Endothelial cell of umbilical vein (primary cell): ENCODE measurements at regions not wholly inside any gene's neighbourhood (a gene's known extent, or its start where the extent isn't known, plus 50 kb on each side); places are given as distances from the start of the nearest gene placed in this dataset.

Experiments
- BruUV-seq: library from RNA; stranded (reverse); fragments of 400-500 nt; replicated peaks from 2 replicates; lab custom pipeline; 2021; lab: Mats Ljungman, UMichigan
- CTCF ChIA-PET: fragments of 300-600, 350-600 bp; sonication (Branson Sonifier 250); formaldehyde crosslinking; loops from one replicate; lab custom pipeline; 2021; ENCODE audit warnings: antibody characterized with exemption, inconsistent platforms; lab: Charles Lee
- POLR2A ChIA-PET: fragments of 300-600, 350-600 bp; sonication (Branson Sonifier 250); formaldehyde crosslinking; loops from one replicate; lab custom pipeline; 2021; ENCODE audit warnings: antibody characterized with exemption, inconsistent platforms; lab: Charles Lee
- DNase-seq: peaks from one replicate; pipeline ENCODE4 v3.0.0-alpha.2; 2011; ENCODE audit warnings: low read depth, low spot score
- FAIRE-seq: peaks from 2 replicates; lab custom pipeline; 2011; peaks lifted over from hg19 to GRCh38; lab: Jason Lieb, UNC
- H2AFZ ChIP-seq: 2 replicates; pipeline ENCODE4 v1.6.0; 2012; ENCODE audit warnings: low read depth, low read length, control low read depth, inconsistent platforms
- H3K27ac ChIP-seq: 2 replicates; pipeline ENCODE4 v1.5.1; 2011; ENCODE audit warnings: low read depth, mild to moderate bottlenecking, control low read depth, low read length, moderate library complexity; ENCODE audit not compliant: insufficient read depth
- H3K27me3 ChIP-seq, 2 experiments: 2 replicates each; pipeline versions ENCODE4 v1.6.0 to v1.6.1; 2011; ENCODE audit warnings: low read length in 2 of 2, mixed read lengths in 1 of 2; ENCODE audit not compliant: control insufficient read depth in 2 of 2, insufficient read depth in 2 of 2
- H3K36me3 ChIP-seq, 2 experiments: 2 replicates in 1 of 2; 3 replicates in 1 of 2; pipeline ENCODE4 v1.5.1; 2011; ENCODE audit warnings: low read length in 2 of 2, mild to moderate bottlenecking in 1 of 2, moderate library complexity in 1 of 2; ENCODE audit not compliant: control insufficient read depth in 2 of 2, insufficient read depth in 2 of 2; ENCODE audit errors: extremely low read depth in 1 of 2
- H3K4me1 ChIP-seq: 3 replicates; pipeline ENCODE4 v1.5.1; 2011; ENCODE audit warnings: mild to moderate bottlenecking, low read length; ENCODE audit not compliant: control insufficient read depth, insufficient read depth; ENCODE audit errors: extremely low read depth
- H3K4me2 ChIP-seq: 2 replicates; pipeline ENCODE4 v1.6.1; 2011; ENCODE audit warnings: low read length, control low read depth, mixed read lengths; ENCODE audit not compliant: insufficient read depth
- H3K4me3 ChIP-seq, 3 experiments: fragments of 200-600 bp in 1 of 3; sonication (generic), shearing (Covaris generic) in 1 of 3; replicated peaks in 1 of 3; 2 replicates each; pipeline ENCODE4 v1.5.1; 2011 to 2016; ENCODE audit warnings: control low read depth in 3 of 3, low read length in 3 of 3, mild to moderate bottlenecking in 2 of 3, inconsistent platforms in 1 of 3, low read depth in 1 of 3, moderate library complexity in 1 of 3; ENCODE audit not compliant: insufficient read depth in 1 of 3
- H3K79me2 ChIP-seq: 2 replicates; pipeline ENCODE4 v1.6.0; 2012; ENCODE audit warnings: low read length, inconsistent platforms; ENCODE audit not compliant: control insufficient read depth, insufficient read depth
- H3K9ac ChIP-seq: replicated peaks from 2 replicates; pipeline ENCODE3; 2011; ENCODE audit warnings: low read length, control low read depth; ENCODE audit not compliant: insufficient read depth; ENCODE audit errors: extremely low read depth
- H3K9me1 ChIP-seq: replicated peaks from 3 replicates; pipeline ENCODE4 v1.6.0; 2011; ENCODE audit warnings: mild to moderate bottlenecking, low read length; ENCODE audit not compliant: control insufficient read depth, insufficient read depth; ENCODE audit errors: extremely low read depth
- H3K9me3 ChIP-seq: replicated peaks from 2 replicates; pipeline ENCODE4 v1.5.1; 2012; ENCODE audit warnings: low read length, inconsistent platforms; ENCODE audit not compliant: control insufficient read depth, insufficient read depth
- H4K20me1 ChIP-seq: replicated peaks from 2 replicates; pipeline ENCODE3; 2011; ENCODE audit warnings: mild to moderate bottlenecking, low read length; ENCODE audit not compliant: control insufficient read depth, insufficient read depth; ENCODE audit errors: extremely low read depth
- CTCF ChIP-seq, 2 donors: IDR thresholded peaks; 1 replicate in 1 of 2; 2 replicates in 1 of 2; pipeline ENCODE4 v1.5.1; 2011; ENCODE audit warnings: low read length in 2 of 2, mild to moderate bottlenecking in 2 of 2, moderate library complexity in 2 of 2, control low read depth in 1 of 2, inconsistent platforms in 1 of 2, low read depth in 1 of 2; ENCODE audit not compliant: insufficient read depth in 1 of 2; ENCODE audit errors: extremely low read depth in 1 of 2
- EZH2 ChIP-seq: IDR thresholded peaks from 2 replicates; pipeline ENCODE4 v1.6.1; 2012; ENCODE audit warnings: borderline replicate concordance, low read depth, mild to moderate bottlenecking, moderate library complexity, low read length, inconsistent platforms; ENCODE audit not compliant: severe bottlenecking
- FOS ChIP-seq: IDR thresholded peaks from 2 replicates; pipeline ENCODE4 v1.6.1; 2011; ENCODE audit warnings: mild to moderate bottlenecking, low read length, moderate library complexity, borderline replicate concordance; ENCODE audit not compliant: insufficient read depth
- GATA2 ChIP-seq: IDR thresholded peaks from 2 replicates; pipeline ENCODE4 v1.7.0; 2011; ENCODE audit warnings: low read depth, mild to moderate bottlenecking, moderate library complexity, mixed read lengths, low read length; ENCODE audit not compliant: insufficient read length, insufficient read depth
- JUN ChIP-seq: IDR thresholded peaks from 2 replicates; pipeline ENCODE4 v1.6.1; 2011; ENCODE audit warnings: borderline replicate concordance, low read depth; ENCODE audit not compliant: insufficient read length, insufficient read depth
- MAX ChIP-seq: IDR thresholded peaks from 2 replicates; pipeline ENCODE4 v1.6.1; 2011; ENCODE audit not compliant: insufficient read depth, insufficient read length
- MYC ChIP-seq: IDR thresholded peaks from one replicate; pipeline ENCODE4 v1.6.1; 2011; ENCODE audit warnings: mild to moderate bottlenecking, low read depth, low read length
- POLR2A ChIP-seq: IDR thresholded peaks from 2 replicates; pipeline ENCODE4 v1.6.1; 2012; ENCODE audit warnings: low read depth, mild to moderate bottlenecking, control low read depth, low read length
- POLR2AphosphoS5 ChIP-seq: IDR thresholded peaks from 2 replicates; pipeline ENCODE4 v1.6.1; 2012; ENCODE audit warnings: low read depth, mild to moderate bottlenecking, control low read depth, low read length, moderate library complexity; ENCODE audit not compliant: insufficient read depth
- dilution Hi-C: fragments of 300-500 bp; cut with MboI; formaldehyde crosslinking; loops from one replicate; pipeline ENCODE4 v1.15.0; 2019; ENCODE audit warnings: low sequenced_read_pairs; ENCODE audit not compliant: extremely low pct_ligation_motif_present
- intact Hi-C: fragments of 100-400 bp; cut with micrococcal nuclease; formaldehyde crosslinking; loops from one replicate; pipeline ENCODE4 v1.10.0; 2022

- BruUV-seq: no TSS peak
- no peak for FAIRE-seq
- Histone ChIP-seq H3K27me3 (no peaks in the 10 kb centered on the region), H3K9me3 (no peaks in the 10 kb centered on the region), H3K4me1 (no peaks in the 10 kb centered on the region), H3K27ac (no peak overlapping the region), H2AFZ (no peak overlapping the region), H3K9me1 (no peaks in the 10 kb centered on the region), H3K9ac (no peak overlapping the region), H3K79me2 (no peaks in the 10 kb centered on the region), H4K20me1 (no peaks in the 10 kb centered on the region), H3K4me3 (no peak overlapping the region), H3K4me2 (no peak overlapping the region), H3K36me3 (no peaks in the 10 kb centered on the region)
- ChIA-PET CTCF (no interaction called here), POLR2A (no interaction called here)
- no peak for DNase-seq
- dilution Hi-C loops: no loop called here
- intact Hi-C loops: no loop called here
- TF ChIP-seq GATA2 (no peak), JUN (no peak), POLR2A (no peak), MAX (no peak), POLR2AphosphoS5 (no peak), CTCF (IDR thresholded peaks at IDR 0.05; ENCODE audit: extremely low read depth in 1 of 2, insufficient read depth in 1 of 2, low read depth in 1 of 2, low read length in 2 of 2) (no peak), EZH2 (no peak), MYC (no peak), FOS (no peak)
Observed at GRCh38 chr11:87597725-87598124, 560.0 kb downstream of the TMEM135 start.
